ENCODE measurements at regions not wholly inside any gene's neighbourhood (a gene's known extent, or its start where the extent isn't known, plus 50 kb on each side); places are given as distances from the start of the nearest gene placed in this dataset.
"Not testable (repeated sequence)": the region's sequence is repeated elsewhere in the genome, so short reads cannot be mapped to it uniquely, and the experiment has no call there.

GRCh38 chr9:90720621-90721265 lies 78.1 kb upstream of the DIRAS2 start:
- peaks cover 4% of the 10 kb centered on the region for H3K27me3 Mint-ChIP-seq
- H3K4me1 Mint-ChIP-seq = no peaks in the 10 kb centered on the region
- POLR2A ChIA-PET = no interaction called here
- no peak overlapping the region for H3K4me3 Mint-ChIP-seq
- intact Hi-C loops (cut with micrococcal nuclease) = no loop called here
- TF ChIP-seq CTCF (IDR thresholded peaks at IDR 0.05) = no peak
- ATAC-seq (ENCODE audit: low read depth) (no peak), DNase-seq (no peak)
- CTCF ChIA-PET = no interaction called here
- no peaks in the 10 kb centered on the region for H3K36me3 Mint-ChIP-seq (ENCODE audit: low read depth)
- H3K9me3 Mint-ChIP-seq = no peaks in the 10 kb centered on the region
- no peak overlapping the region for H3K27ac Mint-ChIP-seq

GRCh38 chr9:90706230-90706629 lies 63.6 kb upstream of the DIRAS2 start:
- Mint-ChIP-seq H3K4me1 (no peaks in the 10 kb centered on the region), H3K27me3 (peaks cover 27% of the 10 kb centered on the region), H3K4me3 (no peak overlapping the region), H3K9me3 (no peaks in the 10 kb centered on the region), H3K36me3 (ENCODE audit: low read depth) (no peaks in the 10 kb centered on the region), H3K27ac (no peak overlapping the region)
- ChIA-PET POLR2A (no interaction called here), CTCF (no interaction called here)
- TF ChIP-seq CTCF (IDR thresholded peaks at IDR 0.05) = no peak
- no peak for ATAC-seq (ENCODE audit: low read depth)
- intact Hi-C loops (cut with micrococcal nuclease) = no loop called here
- DNase-seq = no peak

GRCh38 chr9:90702441-90702955 lies 59.9 kb upstream of the DIRAS2 start:
- TF ChIP-seq CTCF (IDR thresholded peaks at IDR 0.05) = no peak
- Mint-ChIP-seq H3K4me3 (no peak overlapping the region), H3K36me3 (ENCODE audit: low read depth) (no peaks in the 10 kb centered on the region), H3K4me1 (no peaks in the 10 kb centered on the region), H3K27ac (no peak overlapping the region), H3K27me3 (peaks cover 34% of the 10 kb centered on the region), H3K9me3 (no peaks in the 10 kb centered on the region)
- intact Hi-C loops (cut with micrococcal nuclease) = no loop called here
- no peak for ATAC-seq (ENCODE audit: low read depth)
- DNase-seq = no peak
- CTCF ChIA-PET = no interaction called here
- POLR2A ChIA-PET = no interaction called here

GRCh38 chr9:90698871-90699440 lies 56.3 kb upstream of the DIRAS2 start:
- TF ChIP-seq CTCF (IDR thresholded peaks at IDR 0.05) = no peak
- Mint-ChIP-seq H3K36me3 (ENCODE audit: low read depth) (no peaks in the 10 kb centered on the region), H3K27ac (no peak overlapping the region), H3K4me1 (no peaks in the 10 kb centered on the region), H3K27me3 (peaks cover 33% of the 10 kb centered on the region), H3K9me3 (no peaks in the 10 kb centered on the region), H3K4me3 (no peak overlapping the region)
- DNase-seq (no peak), ATAC-seq (ENCODE audit: low read depth) (no peak)
- intact Hi-C loops (cut with micrococcal nuclease) = no loop called here
- POLR2A ChIA-PET = no interaction called here
- CTCF ChIA-PET = no interaction called here

- Mint-ChIP-seq H3K4me1 (no peaks in the 10 kb centered on the region), H3K9me3 (no peaks in the 10 kb centered on the region), H3K27ac (no peak overlapping the region), H3K36me3 (ENCODE audit: low read depth) (no peaks in the 10 kb centered on the region), H3K4me3 (no peak overlapping the region), H3K27me3 (peaks cover 27% of the 10 kb centered on the region)
- intact Hi-C loops (cut with micrococcal nuclease) = no loop called here
- no peak for TF ChIP-seq CTCF (IDR thresholded peaks at IDR 0.05)
- DNase-seq (no peak), ATAC-seq (ENCODE audit: low read depth) (no peak)
- ChIA-PET POLR2A (no interaction called here), CTCF (no interaction called here)
Measured at GRCh38 chr9:90697808-90698207, 55.2 kb upstream of the DIRAS2 start.

GRCh38 chr9:90694187-90694586 lies 51.6 kb upstream of the DIRAS2 start:
- POLR2A ChIA-PET; ATAC-seq (ENCODE audit: low read depth); intact Hi-C loops (cut with micrococcal nuclease); DNase-seq; H3K4me3 Mint-ChIP-seq; H3K27ac Mint-ChIP-seq; H3K36me3 Mint-ChIP-seq (ENCODE audit: low read depth); H3K4me1 Mint-ChIP-seq; CTCF ChIA-PET; H3K9me3 Mint-ChIP-seq: not testable (repeated sequence)
- peaks cover 12% of the 10 kb centered on the region for H3K27me3 Mint-ChIP-seq
